HepG2 (cell line): ENCODE measurements at regions not wholly inside any gene's neighbourhood (a gene's known extent, or its start where the extent isn't known, plus 50 kb on each side); places are given as distances from the start of the nearest gene placed in this dataset.

Source experiments
- ATAC-seq: fragments of 200-7000 bp; cut with Tn5 transposase; 3 replicates; pipeline ENCODE4 v1.9.1; 2020; ENCODE audit warnings: mild to moderate bottlenecking, moderate library complexity
- BruUV-seq: library from RNA; stranded (reverse); fragments of 400-500 nt; replicated peaks from 2 replicates; lab custom pipeline; 2021; lab: Mats Ljungman, UMichigan
- CTCF ChIA-PET: fragments of 300-600 bp; formaldehyde crosslinking; extraction: SDS; loops from one replicate; lab custom pipeline; 2021; ENCODE audit warnings: low total read pairs, inconsistent platforms, low intra/inter-chr PET ratio; lab: Yijun Ruan, JAX
- POLR2A ChIA-PET: fragments of 350-600 bp; sonication (Branson Sonifier 250); formaldehyde crosslinking; loops from one replicate; lab custom pipeline; 2020; ENCODE audit warnings: antibody characterized with exemption, inconsistent platforms; lab: Yijun Ruan, JAX
- DNase-seq: peaks from one replicate; pipeline ENCODE4 v3.0.0-alpha.2; 2015; ENCODE audit warnings: low spot score
- FAIRE-seq: peaks from 3 replicates; lab custom pipeline; 2011; peaks lifted over from hg19 to GRCh38; lab: Jason Lieb, UNC
- H2AFZ ChIP-seq: one replicate; pipeline ENCODE4 v1.6.1; 2011; ENCODE audit warnings: low read length, inconsistent platforms
- H3K27ac ChIP-seq: fragments of 300-600 bp; 3 replicates; pipeline ENCODE4 v1.8.0; 2011; ENCODE audit warnings: mixed run types, mild to moderate bottlenecking, mixed read lengths, low read length, inconsistent platforms; ENCODE audit not compliant: insufficient read depth; ENCODE audit errors: extremely low read length
- H3K27me3 ChIP-seq, 2 experiments: fragments of 200-600 bp in 1 of 2; 2 replicates in 1 of 2; 3 replicates in 1 of 2; pipeline versions ENCODE4 v1.6.0 to v1.8.0; 2011; ENCODE audit warnings: low read length in 2 of 2, mild to moderate bottlenecking in 2 of 2, moderate library complexity in 2 of 2, inconsistent platforms in 1 of 2; ENCODE audit not compliant: insufficient read depth in 2 of 2, control insufficient read depth in 1 of 2
- H3K36me3 ChIP-seq, 2 experiments: fragments of 200-600 bp in 1 of 2; replicated peaks in 1 of 2; 2 replicates in 1 of 2; 3 replicates in 1 of 2; pipeline versions ENCODE4 v1.5.1 to v1.8.0; 2011; ENCODE audit warnings: low read length in 2 of 2, inconsistent platforms in 1 of 2; ENCODE audit not compliant: insufficient read depth in 2 of 2, control insufficient read depth in 1 of 2
- H3K4me1 ChIP-seq: 2 replicates; pipeline ENCODE4 v1.5.1; 2012; ENCODE audit warnings: low read length, inconsistent platforms; ENCODE audit not compliant: insufficient read depth
- H3K4me2 ChIP-seq: 2 replicates; pipeline ENCODE4 v1.6.0; 2011; ENCODE audit warnings: low read depth, low read length, inconsistent platforms
- H3K4me3 ChIP-seq, 3 experiments: fragments of 200-600 bp in 1 of 3; sonication (generic), shearing (Covaris generic) in 1 of 3; replicated peaks in 1 of 3; 2 replicates each; pipeline ENCODE4 v1.5.1; 2011 to 2016; ENCODE audit warnings: low read length in 3 of 3, inconsistent platforms in 2 of 3, low read depth in 2 of 3, mild to moderate bottlenecking in 2 of 3, control low read depth in 1 of 3, mixed read lengths in 1 of 3; ENCODE audit not compliant: insufficient read depth in 1 of 3
- H3K79me2 ChIP-seq: one replicate; pipeline ENCODE4 v1.6.1; 2011; ENCODE audit warnings: low read length, inconsistent platforms; ENCODE audit not compliant: insufficient read depth
- H3K9ac ChIP-seq: 2 replicates; pipeline ENCODE4 v1.6.0; 2011; ENCODE audit warnings: mild to moderate bottlenecking, low read depth, low read length, inconsistent platforms; ENCODE audit not compliant: insufficient read depth
- H3K9me3 ChIP-seq: 2 replicates; pipeline ENCODE4 v1.5.1; 2012; ENCODE audit warnings: mild to moderate bottlenecking, low read length
- H4K20me1 ChIP-seq: 2 replicates; pipeline ENCODE4 v1.6.0; 2011; ENCODE audit warnings: inconsistent platforms, mild to moderate bottlenecking, low read length, moderate library complexity; ENCODE audit not compliant: insufficient read depth
- CENPX ChIP-seq: sonication (generic); formaldehyde crosslinking; IDR thresholded peaks from 2 replicates; pipeline ENCODE4 v1.9.0; 2021; ENCODE audit warnings: mild to moderate bottlenecking, missing genetic modification reagents, moderate library complexity
- HMG20B ChIP-seq: conservative IDR thresholded peaks from 2 replicates; pipeline ENCODE4 v1.6.1; 2016; ENCODE audit warnings: missing genetic modification reagents, missing compliant biosample characterization
- IRF2 ChIP-seq: IDR thresholded peaks from 2 replicates; pipeline ENCODE4 v1.6.1; 2018; ENCODE audit warnings: missing genetic modification reagents, missing compliant biosample characterization
- PHF8 ChIP-seq: sonication (generic); formaldehyde crosslinking; IDR thresholded peaks from 2 replicates; pipeline ENCODE4 v1.5.0; 2020; ENCODE audit warnings: missing genetic modification reagents
- SP140L ChIP-seq: sonication (generic); formaldehyde crosslinking; IDR thresholded peaks from 2 replicates; pipeline ENCODE4 v1.4.0; 2020; ENCODE audit warnings: missing genetic modification reagents, borderline replicate concordance
- TSC22D2 ChIP-seq: sonication (generic); formaldehyde crosslinking; IDR thresholded peaks from 2 replicates; pipeline ENCODE4 v1.5.1; 2020; ENCODE audit warnings: missing genetic modification reagents, mild to moderate bottlenecking, borderline replicate concordance
- YEATS4 ChIP-seq: sonication (generic); formaldehyde crosslinking; IDR thresholded peaks from 2 replicates; pipeline ENCODE4 v1.4.0; 2020; ENCODE audit warnings: missing genetic modification reagents, borderline replicate concordance
- ZNF24 ChIP-seq: fragments of 450-650 bp; IDR thresholded peaks from 2 replicates; pipeline ENCODE4 v1.6.1; 2017; ENCODE audit warnings: antibody characterized with exemption, mild to moderate bottlenecking
- ZNF430 ChIP-seq: sonication (generic); formaldehyde crosslinking; IDR thresholded peaks from 2 replicates; pipeline ENCODE4 v1.9.0; 2021; ENCODE audit warnings: mild to moderate bottlenecking, missing genetic modification reagents
- WGBS: methylation state at CpG from one replicate; pipeline ENCODE4 v1.1.6; 2017; ENCODE audit warnings: low lambda C conversion rate; 5-methylcytosine and 5-hydroxymethylcytosine counted together
- in situ Hi-C: cut with HindIII; loops from 2 replicates; pipeline ENCODE4 v1.10.0; 2017; ENCODE audit warnings: low pct_unique_long_range_greater_than_20kb; ENCODE audit not compliant: extremely low pct_ligation_motif_present
- intact Hi-C: fragments of 100-400 bp; cut with micrococcal nuclease; formaldehyde crosslinking; loops from one replicate; pipeline ENCODE4 v1.10.0; 2022; ENCODE audit not compliant: unreplicated experiment
- TF ChIP-seq, protein P1 (sequence below): sonication (generic); formaldehyde crosslinking; conservative IDR thresholded peaks from 2 replicates; pipeline ENCODE4 v1.4.0; 2020; ENCODE audit warnings: missing genetic modification reagents

DNA sequence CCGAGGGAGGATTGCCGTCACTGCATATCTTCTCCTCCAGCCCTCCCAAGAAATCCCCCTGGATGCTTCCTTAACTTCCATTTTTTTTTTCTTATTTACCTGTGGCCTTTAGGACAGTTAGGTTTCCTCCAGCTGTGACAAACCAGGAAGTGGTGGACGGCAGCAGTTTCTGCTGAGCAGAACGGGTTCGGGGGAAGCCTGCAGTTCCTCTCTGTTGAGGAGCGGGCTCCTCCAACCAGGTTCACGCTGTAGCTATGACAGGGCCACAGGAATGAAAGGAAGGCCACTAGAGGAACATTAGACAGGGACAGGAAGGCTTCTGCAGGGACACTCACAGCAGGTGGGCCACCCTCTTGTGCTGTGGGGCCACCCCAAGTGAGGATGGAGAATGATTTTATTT lies 76.7 kb upstream of the SYK start:
- no peak overlapping the region for H3K4me2 ChIP-seq
- peaks cover 1 to 18% of the 10 kb centered on the region in 2 experiments; a peak in 2 of 5 replicates for H3K27me3 ChIP-seq
- FAIRE-seq = no peak
- CTCF ChIA-PET = no interaction called here
- BruUV-seq = no TSS peak
- intact Hi-C loops (no loop called here), in situ Hi-C loops (no loop called here)
- no peaks in the 10 kb centered on the region for H3K9me3 ChIP-seq
- no peak for ATAC-seq
- WGBS = 12% methylated on average over 7 of the region's 7 CpGs
- H3K27ac ChIP-seq = no peak overlapping the region
- H3K79me2 ChIP-seq = no peaks in the 10 kb centered on the region
- DNase-seq = no peak
- H4K20me1 ChIP-seq = no peaks in the 10 kb centered on the region
- H3K4me1 ChIP-seq = no peaks in the 10 kb centered on the region
- H3K9ac ChIP-seq = no peak overlapping the region
- no peaks in the 10 kb centered on the region for H3K36me3 ChIP-seq
- H3K4me3 ChIP-seq = no peak overlapping the region
- TF ChIP-seq IRF2 (no peak), ZNF430 (CRISPR knock-in tag) (no peak), CENPX (CRISPR knock-in tag) (no peak), PHF8 (CRISPR knock-in tag) (no peak), ZNF24 (no peak), HMG20B (CRISPR knock-in tag) (no peak), TSC22D2 (CRISPR knock-in tag) (no peak), YEATS4 (CRISPR knock-in tag) (no peak), SP140L (CRISPR knock-in tag) (no peak)
- TF ChIP-seq, protein P1, sequence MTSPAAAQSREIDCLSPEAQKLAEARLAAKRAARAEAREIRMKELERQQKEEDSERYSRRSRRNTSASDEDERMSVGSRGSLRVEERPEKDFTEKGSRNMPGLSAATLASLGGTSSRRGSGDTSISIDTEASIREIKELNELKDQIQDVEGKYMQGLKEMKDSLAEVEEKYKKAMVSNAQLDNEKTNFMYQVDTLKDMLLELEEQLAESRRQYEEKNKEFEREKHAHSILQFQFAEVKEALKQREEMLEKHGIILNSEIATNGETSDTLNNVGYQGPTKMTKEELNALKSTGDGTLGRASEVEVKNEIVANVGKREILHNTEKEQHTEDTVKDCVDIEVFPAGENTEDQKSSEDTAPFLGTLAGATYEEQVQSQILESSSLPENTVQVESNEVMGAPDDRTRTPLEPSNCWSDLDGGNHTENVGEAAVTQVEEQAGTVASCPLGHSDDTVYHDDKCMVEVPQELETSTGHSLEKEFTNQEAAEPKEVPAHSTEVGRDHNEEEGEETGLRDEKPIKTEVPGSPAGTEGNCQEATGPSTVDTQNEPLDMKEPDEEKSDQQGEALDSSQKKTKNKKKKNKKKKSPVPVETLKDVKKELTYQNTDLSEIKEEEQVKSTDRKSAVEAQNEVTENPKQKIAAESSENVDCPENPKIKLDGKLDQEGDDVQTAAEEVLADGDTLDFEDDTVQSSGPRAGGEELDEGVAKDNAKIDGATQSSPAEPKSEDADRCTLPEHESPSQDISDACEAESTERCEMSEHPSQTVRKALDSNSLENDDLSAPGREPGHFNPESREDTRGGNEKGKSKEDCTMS (CRISPR knock-in tag) = no peak
- TF ChIP-seq, all 625 proteins: peak for 0
- H2AFZ ChIP-seq = no peak overlapping the region
- POLR2A ChIA-PET = no interaction called here
